Mucosa of descending colon (tissue), 3 donors: ENCODE measurements at regions not wholly inside any gene's neighbourhood (a gene's known extent, or its start where the extent isn't known, plus 50 kb on each side); places are given as distances from the start of the nearest gene placed in this dataset.
"Not testable (repeated sequence)": the region's sequence is repeated elsewhere in the genome, so short reads cannot be mapped to it uniquely, and the experiment has no call there.

ENCODE experiments used
- ATAC-seq: fragments of 200-7000 bp; cut with Tn5 transposase; one replicate; pipeline ENCODE4 v1.9.1; 2020; ENCODE audit warnings: mild to moderate bottlenecking, moderate library complexity
- DNase-seq, 3 donors: peaks; one replicate each; pipeline ENCODE4 v3.0.0-alpha.2; 2020
- H3K36me3 ChIP-seq: fragments of 200-600 bp; one replicate; pipeline ENCODE4 v1.8.0; 2021; ENCODE audit warnings: low read depth, mild to moderate bottlenecking
- H3K4me1 ChIP-seq: fragments of 200-600 bp; one replicate; pipeline ENCODE4 v1.8.0; 2021; ENCODE audit warnings: low read depth, mild to moderate bottlenecking
- H3K4me3 ChIP-seq: fragments of 200-600 bp; one replicate; pipeline ENCODE4 v1.8.0; 2021; ENCODE audit warnings: mild to moderate bottlenecking
- H3K9me3 ChIP-seq: fragments of 200-600 bp; one replicate; pipeline ENCODE4 v1.8.0; 2021; ENCODE audit warnings: mild to moderate bottlenecking
- CTCF ChIP-seq: fragments of 200-600 bp; IDR thresholded peaks from one replicate; pipeline ENCODE4 v1.8.0; 2022; ENCODE audit warnings: antibody characterized with exemption, mild to moderate bottlenecking
- intact Hi-C, 2 donors: fragments of 100-400 bp; cut with DNase I in 1 of 2; cut with micrococcal nuclease in 1 of 2; formaldehyde crosslinking; loops; one replicate each; pipeline versions ENCODE4 v1.11.0 to v1.11.1; 2022; cut with DNase I, micrococcal nuclease
- donor health status: DM: no; HTN: no; CAD: no; lungs with moderate emphysema.
- donor health status: DM: no; HTN: no; CAD: no.
- donor health status: DM: no; HTN: yes; CAD: no.

- no peak for ATAC-seq
- Histone ChIP-seq H3K36me3 (no peaks in the 10 kb centered on the region), H3K9me3 (peaks cover 19% of the 10 kb centered on the region), H3K4me1 (no peaks in the 10 kb centered on the region), H3K4me3 (no peak overlapping the region)
- TF ChIP-seq CTCF, result no peak
- intact Hi-C loops, result no loop called here
- DNase-seq, result no peak
Measured at GRCh38 chr3:153567556-153567955, 405.5 kb downstream of the RAP2B start.

GRCh38 chr3:153570481-153570880 lies 408.5 kb downstream of the RAP2B start:
- DNase-seq, H3K36me3 ChIP-seq, ATAC-seq, H3K4me3 ChIP-seq, intact Hi-C loops, H3K9me3 ChIP-seq, H3K4me1 ChIP-seq: not testable (repeated sequence)

- no peak overlapping the region for H3K4me3 ChIP-seq
- no peak for TF ChIP-seq CTCF
- no peaks in the 10 kb centered on the region for H3K4me1 ChIP-seq
- H3K36me3 ChIP-seq, result no peaks in the 10 kb centered on the region
- H3K9me3 ChIP-seq, result no peaks in the 10 kb centered on the region
- DNase-seq (no peak), ATAC-seq (no peak)
- intact Hi-C loops, result no loop called here
Measured at GRCh38 chr3:153572165-153572564, 410.1 kb downstream of the RAP2B start.

- ATAC-seq (no peak), DNase-seq (no peak)
- intact Hi-C loops, result no loop called here
- H3K36me3 ChIP-seq, result no peaks in the 10 kb centered on the region
- TF ChIP-seq CTCF, result no peak
- no peaks in the 10 kb centered on the region for H3K9me3 ChIP-seq
- H3K4me3 ChIP-seq, result no peak overlapping the region
- H3K4me1 ChIP-seq, result no peaks in the 10 kb centered on the region
Measured at GRCh38 chr3:153572654-153573053, 410.6 kb downstream of the RAP2B start.

- ATAC-seq, result no peak
- H3K4me1 ChIP-seq, result no peaks in the 10 kb centered on the region
- H3K4me3 ChIP-seq, result no peak overlapping the region
- intact Hi-C loops, result no loop called here
- H3K36me3 ChIP-seq, result no peaks in the 10 kb centered on the region
- DNase-seq, result no peak
- no peak for TF ChIP-seq CTCF
- H3K9me3 ChIP-seq, result no peaks in the 10 kb centered on the region
Measured at GRCh38 chr3:153573481-153573880, 411.5 kb downstream of the RAP2B start.

- ATAC-seq (no peak), DNase-seq (no peak)
- H3K4me1 ChIP-seq, result no peaks in the 10 kb centered on the region
- intact Hi-C loops, result no loop called here
- H3K4me3 ChIP-seq, result no peak overlapping the region
- no peak for TF ChIP-seq CTCF
- no peaks in the 10 kb centered on the region for H3K36me3 ChIP-seq
- no peaks in the 10 kb centered on the region for H3K9me3 ChIP-seq
Measured at GRCh38 chr3:153574445-153574844, 412.4 kb downstream of the RAP2B start.
